Pancreas (tissue), 10 donors: ENCODE measurements at regions not wholly inside any gene's neighbourhood (a gene's known extent, or its start where the extent isn't known, plus 50 kb on each side); places are given as distances from the start of the nearest gene placed in this dataset.

ENCODE experiments used
- ATAC-seq, 4 donors: fragments of 200-7000 bp; cut with Tn5 transposase; one replicate each; pipeline versions ENCODE4 v1.8.0 to v1.9.1; 2020; ENCODE audit warnings: mild to moderate bottlenecking in 4 of 4, moderate library complexity in 4 of 4
- DNase-seq, 6 donors: peaks; one replicate each; pipeline ENCODE4 v3.0.0-alpha.2; 2020
- FAIRE-seq: peaks from 2 replicates; lab custom pipeline; 2012; peaks lifted over from hg19 to GRCh38; lab: Jason Lieb, UNC
- H3K27ac ChIP-seq, 4 donors: fragments of 200-600 bp; sonication (generic); 1 replicate in 3 of 4; 2 replicates in 1 of 4; pipeline versions ENCODE4 v1.5.0 to v1.8.0; 2020
- H3K27me3 ChIP-seq, 4 donors: fragments of 200-600 bp; one replicate each; pipeline ENCODE4 v1.8.0; 2021
- H3K36me3 ChIP-seq, 3 donors: fragments of 200-600 bp; sonication (generic) in 1 of 3; one replicate each; pipeline versions ENCODE4 v1.5.0 to v1.8.0; 2020 to 2021
- H3K4me1 ChIP-seq, 3 donors: fragments of 200-600 bp; one replicate each; pipeline ENCODE4 v1.8.0; 2021
- H3K4me3 ChIP-seq, 4 donors: fragments of 200-600 bp; sonication (generic) in 2 of 4; one replicate each; pipeline versions ENCODE4 v1.5.0 to v1.8.0; 2020 to 2021
- H3K9me3 ChIP-seq, 4 donors: fragments of 200-600 bp; one replicate each; pipeline ENCODE4 v1.8.0; 2021
- WGBS, 2 donors: extraction: QIAGEN DNeasy Blood & Tissue Kit; methylation state at CpG; one replicate each; pipeline ENCODE4 v1.1.7; 2013; 5-methylcytosine and 5-hydroxymethylcytosine counted together
- intact Hi-C, 3 donors: fragments of 100-400 bp; cut with DNase I; formaldehyde crosslinking; loops; one replicate each; pipeline versions ENCODE4 v1.11.1 to v1.14.2; 2022
- TF ChIP-seq, protein P1 (sequence below), 4 donors: fragments of 200-600 bp; sonication (generic) in 3 of 4; IDR thresholded peaks; one replicate each; pipeline versions ENCODE4 v1.5.0 to v1.8.0; 2021; ENCODE audit warnings: antibody characterized with exemption in 4 of 4
- donor health status: healthy with polysubstance abuse.
- donor health status: DM: no; HTN: no; CAD: no; lungs with moderate emphysema.
- donor health status: DM: no; HTN: no; CAD: no.
- donor health status: control.
- donor health status: control.
- donor health status: Bipolar disorder and iron deficiency.
- donor health status: DM: yes; HTN: yes; CAD: no.
- donor health status: DM: no; HTN: no; CAD: no.
- donor health status: DM: no; HTN: no; CAD: no.
- donor health status: DM: yes; HTN: yes; CAD: no.

DNA sequence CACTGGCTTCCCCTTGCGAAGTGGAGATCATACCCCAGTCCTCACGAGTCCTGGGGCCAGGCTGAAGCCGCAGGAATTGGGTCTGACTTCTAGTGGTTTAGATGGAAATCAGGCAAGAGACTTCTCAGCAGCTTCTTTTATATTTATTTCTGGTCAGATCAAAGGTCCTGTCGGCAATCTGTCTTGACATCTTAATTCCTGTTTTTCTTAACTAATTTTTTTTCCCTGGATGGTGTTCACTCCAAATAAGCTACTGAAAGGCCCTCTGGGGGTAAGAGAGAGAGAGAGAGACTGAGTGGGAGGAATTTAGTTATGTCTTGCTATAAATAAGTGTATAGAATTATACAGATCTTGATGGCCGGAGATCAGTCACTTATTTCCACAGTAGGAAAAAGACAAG, 698.7 kb upstream of the TBX3 start:
- intact Hi-C loops = no loop called here
- no peaks in the 10 kb centered on the region for H3K27me3 ChIP-seq
- no peak for DNase-seq

DNA sequence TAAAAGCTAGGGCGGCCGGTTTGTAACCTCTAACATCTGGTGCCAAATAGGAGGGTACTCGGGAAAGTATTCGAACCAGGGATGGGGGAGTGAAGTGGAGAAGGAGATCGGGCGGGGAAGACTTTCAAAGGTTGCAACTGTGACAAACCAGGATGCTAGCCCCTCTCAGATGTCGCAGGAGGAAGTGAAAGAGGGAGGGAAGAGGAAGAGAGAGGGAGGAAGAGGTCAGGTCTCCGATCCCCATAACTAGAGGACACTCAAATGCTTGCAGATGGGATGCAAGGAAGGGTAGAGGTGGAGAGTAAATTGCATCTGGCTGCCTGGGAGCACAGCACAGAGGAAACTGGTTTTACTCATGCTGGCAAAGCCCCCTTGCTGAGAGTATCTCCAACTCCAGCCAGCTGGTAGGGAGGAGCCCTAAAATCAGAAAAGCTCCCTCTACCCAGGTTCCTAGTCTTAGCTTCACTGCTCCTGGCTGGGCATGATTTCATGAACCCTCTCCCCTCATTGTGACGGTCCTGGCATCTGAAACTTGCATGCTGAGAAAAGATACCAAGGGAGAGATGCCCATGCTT, 696.7 kb upstream of the TBX3 start:
- intact Hi-C loops = no loop called here
- FAIRE-seq (no peak), ATAC-seq (no peak), DNase-seq (no peak)
- Histone ChIP-seq H3K27ac (no peak overlapping the region), H3K27me3 (no peaks in the 10 kb centered on the region), H3K9me3 (no peaks in the 10 kb centered on the region), H3K4me1 (no peaks in the 10 kb centered on the region), H3K36me3 (no peaks in the 10 kb centered on the region), H3K4me3 (no peak overlapping the region)
- TF ChIP-seq, protein P1, sequence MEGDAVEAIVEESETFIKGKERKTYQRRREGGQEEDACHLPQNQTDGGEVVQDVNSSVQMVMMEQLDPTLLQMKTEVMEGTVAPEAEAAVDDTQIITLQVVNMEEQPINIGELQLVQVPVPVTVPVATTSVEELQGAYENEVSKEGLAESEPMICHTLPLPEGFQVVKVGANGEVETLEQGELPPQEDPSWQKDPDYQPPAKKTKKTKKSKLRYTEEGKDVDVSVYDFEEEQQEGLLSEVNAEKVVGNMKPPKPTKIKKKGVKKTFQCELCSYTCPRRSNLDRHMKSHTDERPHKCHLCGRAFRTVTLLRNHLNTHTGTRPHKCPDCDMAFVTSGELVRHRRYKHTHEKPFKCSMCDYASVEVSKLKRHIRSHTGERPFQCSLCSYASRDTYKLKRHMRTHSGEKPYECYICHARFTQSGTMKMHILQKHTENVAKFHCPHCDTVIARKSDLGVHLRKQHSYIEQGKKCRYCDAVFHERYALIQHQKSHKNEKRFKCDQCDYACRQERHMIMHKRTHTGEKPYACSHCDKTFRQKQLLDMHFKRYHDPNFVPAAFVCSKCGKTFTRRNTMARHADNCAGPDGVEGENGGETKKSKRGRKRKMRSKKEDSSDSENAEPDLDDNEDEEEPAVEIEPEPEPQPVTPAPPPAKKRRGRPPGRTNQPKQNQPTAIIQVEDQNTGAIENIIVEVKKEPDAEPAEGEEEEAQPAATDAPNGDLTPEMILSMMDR (IDR thresholded peaks at IDR 0.05) = no peak
- WGBS, 2 donors = 39 to 42% methylated on average over 9 of the region's 9 CpGs

More for the DNA sequence above, 698.7 kb upstream of the TBX3 start:
- TF ChIP-seq, protein P1 (IDR thresholded peaks at IDR 0.05) = no peak
- WGBS, 2 donors = 60 to 66% methylated on average over 5 of the region's 5 CpGs
- Histone ChIP-seq H3K4me1 (no peaks in the 10 kb centered on the region), H3K36me3 (no peaks in the 10 kb centered on the region), H3K4me3 (no peak overlapping the region), H3K9me3 (no peaks in the 10 kb centered on the region), H3K27ac (no peak overlapping the region)
- FAIRE-seq = no peak
- no peak for ATAC-seq

DNA sequence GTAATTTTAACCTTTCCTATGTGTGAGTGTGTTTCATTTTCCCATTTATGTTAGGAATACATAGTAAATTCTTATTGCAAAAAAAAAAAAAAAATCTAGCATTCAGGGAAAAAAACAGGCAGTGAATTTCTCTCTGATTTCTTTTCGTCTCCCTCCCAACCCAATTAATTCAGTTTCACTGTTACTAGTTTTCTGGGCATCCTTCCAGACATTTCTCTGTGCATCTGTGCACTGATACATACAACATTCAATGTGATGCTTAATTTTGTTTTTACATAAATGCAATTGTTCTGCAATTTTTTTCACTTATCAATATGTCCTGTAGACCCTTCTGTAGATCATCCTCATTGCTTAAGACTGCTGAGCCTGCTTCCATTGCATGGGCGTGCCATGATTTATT, 694.3 kb upstream of the TBX3 start:
- Histone ChIP-seq H3K27me3 (no peaks in the 10 kb centered on the region), H3K27ac (no peak overlapping the region), H3K9me3 (no peaks in the 10 kb centered on the region), H3K36me3 (no peaks in the 10 kb centered on the region), H3K4me3 (no peak overlapping the region), H3K4me1 (no peaks in the 10 kb centered on the region)
- TF ChIP-seq, protein P1 (IDR thresholded peaks at IDR 0.05) = no peak
- FAIRE-seq = no peak
- intact Hi-C loops = no loop called here
- DNase-seq = no peak
- ATAC-seq = no peak
- WGBS, 2 donors = 26 to 36% methylated on average over 2 of the region's 2 CpGs

DNA sequence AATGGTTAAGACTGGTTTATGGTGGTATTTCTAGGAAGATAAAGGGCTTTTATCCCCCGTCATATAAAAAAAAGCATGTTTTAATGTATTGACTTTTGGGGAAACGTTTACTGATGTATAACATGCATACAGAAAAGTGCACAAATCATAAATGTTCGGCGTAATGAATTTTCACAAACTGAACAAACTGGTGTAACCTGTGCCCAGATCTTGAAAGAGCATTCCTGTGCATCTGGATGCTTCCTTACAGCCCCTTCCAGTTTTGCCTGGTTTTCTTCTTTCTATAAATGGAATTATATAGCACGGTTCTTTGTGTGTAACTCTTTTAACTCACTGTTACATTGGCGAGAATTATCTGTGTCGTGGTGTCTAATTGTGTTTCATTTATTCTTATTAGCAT, 693.8 kb upstream of the TBX3 start:
- Histone ChIP-seq H3K27ac (no peak overlapping the region), H3K27me3 (no peaks in the 10 kb centered on the region), H3K4me1 (no peaks in the 10 kb centered on the region), H3K9me3 (no peaks in the 10 kb centered on the region), H3K4me3 (no peak overlapping the region), H3K36me3 (no peaks in the 10 kb centered on the region)
- WGBS, 2 donors = 28 to 32% methylated on average over 7 of the region's 7 CpGs
- TF ChIP-seq, protein P1 (IDR thresholded peaks at IDR 0.05) = no peak
- FAIRE-seq (no peak), ATAC-seq (no peak), DNase-seq (no peak)
- intact Hi-C loops = no loop called here

DNA sequence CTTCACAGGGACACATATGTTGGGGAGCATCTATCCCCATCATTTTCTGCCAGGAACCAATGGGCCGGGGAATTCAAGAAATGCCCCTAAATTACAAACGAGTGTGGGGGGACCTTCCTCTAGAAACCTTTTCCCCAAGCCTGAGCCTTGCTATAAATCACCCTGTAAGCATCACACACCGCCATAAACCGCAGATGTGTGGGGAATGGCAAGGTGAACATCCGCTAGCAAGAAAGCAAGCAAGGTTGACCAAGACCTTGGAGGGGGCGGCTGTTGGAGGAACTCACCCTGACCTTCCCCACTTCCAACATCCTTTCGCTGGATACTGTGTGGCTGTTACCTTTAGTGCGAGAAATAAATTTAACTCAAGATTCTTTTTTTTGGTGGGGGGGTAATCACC, 693.3 kb upstream of the TBX3 start:
- WGBS, 2 donors = 76 to 82% methylated on average over 8 of the region's 8 CpGs
- H3K4me3 ChIP-seq = no peak overlapping the region
- DNase-seq (no peak), ATAC-seq (no peak), FAIRE-seq (no peak)
- H3K27me3 ChIP-seq = no peaks in the 10 kb centered on the region
- H3K36me3 ChIP-seq = no peaks in the 10 kb centered on the region
- intact Hi-C loops = no loop called here
- no peak overlapping the region for H3K27ac ChIP-seq
- H3K4me1 ChIP-seq = no peaks in the 10 kb centered on the region
- H3K9me3 ChIP-seq = no peaks in the 10 kb centered on the region
- TF ChIP-seq, protein P1 (IDR thresholded peaks at IDR 0.05) = no peak
